Activated B cell treated with CpG ODN at 0.5 μM for 24 hours (primary cell): ENCODE measurements at regions not wholly inside any gene's neighbourhood (a gene's known extent, or its start where the extent isn't known, plus 50 kb on each side); places are given as distances from the start of the nearest gene placed in this dataset.

Experiments
- ATAC-seq: fragments of 200-7000 bp; cut with Tn5 transposase; one replicate; pipeline ENCODE4 v1.10.0; 2021; ENCODE audit warnings: low read depth, mild to moderate bottlenecking, moderate library complexity
- CTCF ChIA-PET: fragments of 350-600 bp; sonication (Branson Sonifier 250); formaldehyde crosslinking; loops from one replicate; lab custom pipeline; 2021; ENCODE audit warnings: antibody characterized with exemption; lab: Charles Lee
- POLR2A ChIA-PET: fragments of 350-600 bp; sonication (Branson Sonifier 250); formaldehyde crosslinking; loops from one replicate; lab custom pipeline; 2021; ENCODE audit warnings: antibody characterized with exemption; lab: Charles Lee
- DNase-seq: peaks from one replicate; pipeline ENCODE4 v3.0.0; 2022
- H3K27ac Mint-ChIP-seq: one replicate; pipeline ENCODE4 v1.8.0; 2020; ENCODE audit warnings: mixed read lengths
- H3K27me3 Mint-ChIP-seq: one replicate; pipeline ENCODE4 v1.8.0; 2021; ENCODE audit warnings: mixed read lengths
- H3K36me3 Mint-ChIP-seq: one replicate; pipeline ENCODE4 v1.8.0; 2021; ENCODE audit warnings: low read depth, mixed read lengths
- H3K4me1 Mint-ChIP-seq: one replicate; pipeline ENCODE4 v1.8.0; 2021; ENCODE audit warnings: mixed read lengths
- H3K4me3 Mint-ChIP-seq: one replicate; pipeline ENCODE4 v1.8.0; 2020; ENCODE audit warnings: mild to moderate bottlenecking, mixed read lengths
- H3K9me3 Mint-ChIP-seq: one replicate; pipeline ENCODE4 v1.8.0; 2020; ENCODE audit warnings: mixed read lengths
- intact Hi-C: fragments of 100-400 bp; cut with micrococcal nuclease; formaldehyde crosslinking; loops from one replicate; pipeline ENCODE4 v1.15.1; 2024
- TF ChIP-seq, protein P1 (sequence below): fragments of 200-600 bp; IDR thresholded peaks from one replicate; pipeline ENCODE4 v1.8.0; 2022; ENCODE audit warnings: antibody characterized with exemption, mild to moderate bottlenecking

DNA sequence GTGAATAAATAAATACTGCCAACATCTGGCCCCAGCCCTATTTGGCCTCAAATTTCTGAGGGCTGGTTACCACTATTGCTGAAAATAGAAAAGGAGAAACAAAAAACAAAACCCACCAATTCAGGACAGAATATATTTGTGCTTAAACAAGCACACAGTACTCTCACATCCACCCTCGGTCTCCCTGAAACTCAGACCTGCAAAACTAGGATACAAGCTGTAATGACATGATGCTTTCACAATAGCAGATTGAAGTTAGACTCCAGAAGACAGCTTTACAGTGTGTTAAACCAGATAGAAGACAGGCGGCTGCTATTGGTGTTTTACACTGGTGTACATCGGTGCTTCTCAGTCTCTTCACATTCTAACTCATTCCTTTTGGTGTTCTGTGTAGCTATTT is 214.9 kb upstream of the DMRT1 start:
- no peak for DNase-seq
- no peak for ATAC-seq
- ChIA-PET POLR2A (no interaction called here), CTCF (no interaction called here)
- TF ChIP-seq, protein P1, sequence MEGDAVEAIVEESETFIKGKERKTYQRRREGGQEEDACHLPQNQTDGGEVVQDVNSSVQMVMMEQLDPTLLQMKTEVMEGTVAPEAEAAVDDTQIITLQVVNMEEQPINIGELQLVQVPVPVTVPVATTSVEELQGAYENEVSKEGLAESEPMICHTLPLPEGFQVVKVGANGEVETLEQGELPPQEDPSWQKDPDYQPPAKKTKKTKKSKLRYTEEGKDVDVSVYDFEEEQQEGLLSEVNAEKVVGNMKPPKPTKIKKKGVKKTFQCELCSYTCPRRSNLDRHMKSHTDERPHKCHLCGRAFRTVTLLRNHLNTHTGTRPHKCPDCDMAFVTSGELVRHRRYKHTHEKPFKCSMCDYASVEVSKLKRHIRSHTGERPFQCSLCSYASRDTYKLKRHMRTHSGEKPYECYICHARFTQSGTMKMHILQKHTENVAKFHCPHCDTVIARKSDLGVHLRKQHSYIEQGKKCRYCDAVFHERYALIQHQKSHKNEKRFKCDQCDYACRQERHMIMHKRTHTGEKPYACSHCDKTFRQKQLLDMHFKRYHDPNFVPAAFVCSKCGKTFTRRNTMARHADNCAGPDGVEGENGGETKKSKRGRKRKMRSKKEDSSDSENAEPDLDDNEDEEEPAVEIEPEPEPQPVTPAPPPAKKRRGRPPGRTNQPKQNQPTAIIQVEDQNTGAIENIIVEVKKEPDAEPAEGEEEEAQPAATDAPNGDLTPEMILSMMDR, result no peak
- intact Hi-C loops, result no loop called here
- no peaks in the 10 kb centered on the region for H3K27me3 Mint-ChIP-seq
- H3K9me3 Mint-ChIP-seq, result no peaks in the 10 kb centered on the region
- no peak overlapping the region for H3K4me3 Mint-ChIP-seq
- H3K36me3 Mint-ChIP-seq, result no peaks in the 10 kb centered on the region
- H3K4me1 Mint-ChIP-seq, result peaks cover 4% of the 10 kb centered on the region
- H3K27ac Mint-ChIP-seq, result no peak overlapping the region

DNA sequence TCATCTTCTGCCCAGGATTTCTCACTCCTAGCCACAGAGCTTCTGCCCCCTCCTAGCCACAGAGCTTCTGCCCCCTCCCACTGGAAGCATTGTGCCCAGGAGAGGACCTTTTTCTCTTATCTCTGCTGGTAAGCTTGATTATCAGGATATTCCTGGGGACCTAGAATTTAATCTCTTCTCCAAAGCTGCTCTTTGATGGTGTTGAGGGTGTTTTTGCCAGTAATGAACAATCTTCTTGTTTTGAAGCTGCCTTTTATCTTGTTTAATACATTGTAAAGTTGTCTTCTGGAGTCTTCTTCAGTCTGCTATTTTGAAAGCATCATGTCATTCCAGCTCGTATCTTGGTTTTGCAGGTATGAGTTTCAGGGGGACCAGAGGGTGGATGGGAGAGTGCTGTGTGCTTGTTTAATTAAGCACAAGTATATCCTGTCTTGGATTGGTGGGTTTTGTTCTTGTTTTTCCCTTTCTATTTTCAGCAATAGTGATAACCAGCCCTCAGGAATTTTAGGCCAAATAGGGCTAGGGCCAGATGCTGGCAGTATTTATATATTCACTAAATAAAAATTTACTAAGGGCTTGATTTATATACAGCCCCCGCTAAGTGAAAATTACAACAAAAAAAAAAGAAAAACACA is 214.0 kb upstream of the DMRT1 start:
- ATAC-seq, result no peak
- H3K27ac Mint-ChIP-seq, result no peak overlapping the region

DNA sequence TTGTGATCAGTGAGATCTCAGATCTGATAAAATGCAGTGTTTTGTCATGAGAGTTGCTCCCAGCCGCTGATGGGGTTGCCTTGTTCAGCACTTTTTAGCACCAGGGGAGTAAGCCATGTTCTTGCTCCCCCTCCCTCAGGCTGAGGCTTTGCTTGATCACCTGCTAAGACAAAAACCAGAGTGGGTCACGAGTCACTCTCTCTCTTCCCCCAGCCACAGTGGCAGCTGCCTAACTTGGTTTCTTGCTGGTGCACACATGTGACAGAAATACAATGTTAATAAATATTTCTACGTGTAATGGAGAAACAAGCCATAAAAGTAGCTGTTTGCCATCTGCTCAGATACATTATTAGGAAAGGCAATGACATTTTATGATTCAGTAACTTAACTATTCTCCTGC is 212.4 kb upstream of the DMRT1 start:
- CTCF ChIA-PET, result no interaction called here
- no peak overlapping the region for H3K4me3 Mint-ChIP-seq
- POLR2A ChIA-PET, result no interaction called here
- H3K27me3 Mint-ChIP-seq, result no peaks in the 10 kb centered on the region
- H3K9me3 Mint-ChIP-seq, result no peaks in the 10 kb centered on the region
- H3K4me1 Mint-ChIP-seq, result peaks cover 4% of the 10 kb centered on the region
- DNase-seq, result no peak
- ATAC-seq, result no peak
- TF ChIP-seq, protein P1, result no peak
- H3K27ac Mint-ChIP-seq, result no peak overlapping the region
- no peaks in the 10 kb centered on the region for H3K36me3 Mint-ChIP-seq
- intact Hi-C loops, result no loop called here

More for the DNA sequence above, 214.0 kb upstream of the DMRT1 start:
- intact Hi-C loops, result no loop called here
- no peak for DNase-seq
- H3K27me3 Mint-ChIP-seq, result no peaks in the 10 kb centered on the region
- H3K9me3 Mint-ChIP-seq, result no peaks in the 10 kb centered on the region
- CTCF ChIA-PET, result no interaction called here
- POLR2A ChIA-PET, result no interaction called here
- no peak overlapping the region for H3K4me3 Mint-ChIP-seq
- peaks cover 4% of the 10 kb centered on the region for H3K4me1 Mint-ChIP-seq
- TF ChIP-seq, protein P1, result no peak
- no peaks in the 10 kb centered on the region for H3K36me3 Mint-ChIP-seq

DNA sequence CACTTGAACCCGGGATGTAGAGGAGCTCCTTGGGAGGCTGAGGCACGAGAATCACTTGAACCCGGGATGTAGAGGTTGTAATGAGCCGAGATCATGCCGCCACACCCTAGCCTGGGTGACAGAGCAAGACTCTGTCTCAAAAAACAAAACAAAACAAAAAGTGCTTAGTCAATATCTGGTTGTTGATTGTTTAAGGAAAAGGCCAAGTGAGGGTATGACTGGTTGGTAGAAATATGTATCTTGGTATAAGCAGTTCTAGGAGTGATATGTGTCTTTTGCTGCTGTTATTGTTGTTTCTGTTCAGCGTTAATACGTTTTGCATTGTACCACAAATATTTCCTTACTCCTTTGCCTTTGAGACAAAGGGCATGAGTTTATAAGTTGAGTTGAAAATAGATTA is 210.7 kb upstream of the DMRT1 start:
- TF ChIP-seq, protein P1, result no peak
- ChIA-PET CTCF (no interaction called here), POLR2A (no interaction called here)

DNA sequence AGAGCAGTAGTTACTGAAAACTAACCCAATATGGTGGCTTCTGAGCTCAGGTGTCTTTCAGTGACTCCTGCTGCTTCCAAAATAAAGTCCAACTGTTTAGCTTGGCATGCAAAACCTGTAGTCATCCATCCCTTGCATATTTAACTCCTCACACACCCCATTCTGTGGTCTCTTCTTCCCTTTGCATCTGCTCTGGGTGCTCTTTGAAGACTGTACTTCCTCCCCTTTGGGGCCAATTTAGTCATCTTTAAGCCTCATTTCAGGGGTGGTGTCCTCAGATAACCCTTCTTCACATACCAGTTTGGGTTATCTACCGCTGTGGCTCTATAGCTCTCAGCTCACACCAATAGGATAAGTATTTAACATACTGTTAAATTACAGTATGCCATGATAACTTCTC is 209.9 kb upstream of the DMRT1 start:
- TF ChIP-seq, protein P1, result no peak
- Mint-ChIP-seq H3K9me3 (no peaks in the 10 kb centered on the region), H3K4me1 (peaks cover 4% of the 10 kb centered on the region), H3K36me3 (no peaks in the 10 kb centered on the region), H3K4me3 (no peak overlapping the region), H3K27ac (no peak overlapping the region), H3K27me3 (no peaks in the 10 kb centered on the region)
- no peak for DNase-seq
- ChIA-PET CTCF (no interaction called here), POLR2A (no interaction called here)
- intact Hi-C loops, result no loop called here
- ATAC-seq, result no peak

More for the DNA sequence above, 210.7 kb upstream of the DMRT1 start:
- peaks cover 4% of the 10 kb centered on the region for H3K4me1 Mint-ChIP-seq
- no peaks in the 10 kb centered on the region for H3K36me3 Mint-ChIP-seq
- DNase-seq (no peak), ATAC-seq (no peak)
- no peak overlapping the region for H3K4me3 Mint-ChIP-seq
- H3K27me3 Mint-ChIP-seq, result no peaks in the 10 kb centered on the region
- intact Hi-C loops, result no loop called here
- no peak overlapping the region for H3K27ac Mint-ChIP-seq
- no peaks in the 10 kb centered on the region for H3K9me3 Mint-ChIP-seq
